Dendritic cell treated with granulocyte-macrophage colony-stimulating factor and Interleukin-4, amounts not matched to agents 40 ng/mL and 50 ng/mL, for 4 days (primary cell): ENCODE measurements at regions not wholly inside any gene's neighbourhood (a gene's known extent, or its start where the extent isn't known, plus 50 kb on each side); places are given as distances from the start of the nearest gene placed in this dataset.
"Not testable (repeated sequence)": the region's sequence is repeated elsewhere in the genome, so short reads cannot be mapped to it uniquely, and the experiment has no call there.

Source experiments
- H3K27ac Mint-ChIP-seq: one replicate; pipeline ENCODE4 v1.8.0; 2022; ENCODE audit warnings: mild to moderate bottlenecking, mixed read lengths
- H3K27me3 Mint-ChIP-seq: one replicate; pipeline ENCODE4 v1.8.0; 2022; ENCODE audit warnings: mild to moderate bottlenecking, mixed read lengths
- H3K36me3 Mint-ChIP-seq: one replicate; pipeline ENCODE4 v1.8.0; 2022; ENCODE audit warnings: low read depth, mixed read lengths
- H3K4me1 Mint-ChIP-seq: one replicate; pipeline ENCODE4 v1.8.0; 2022; ENCODE audit warnings: low read depth, mixed read lengths
- H3K4me3 Mint-ChIP-seq: one replicate; pipeline ENCODE4 v1.8.0; 2022; ENCODE audit warnings: mild to moderate bottlenecking, moderate library complexity, mixed read lengths
- H3K9me3 Mint-ChIP-seq: one replicate; pipeline ENCODE4 v1.8.0; 2022; ENCODE audit warnings: mixed read lengths
- intact Hi-C: fragments of 100-400 bp; cut with micrococcal nuclease; formaldehyde crosslinking; loops from one replicate; pipeline ENCODE4 v1.15.0; 2022

- intact Hi-C loops = no loop called here
Observed at GRCh38 chr19:30288911-30289310, 83.3 kb upstream of the ZNF536 start.

GRCh38 chr19:30289336-30289735 lies 82.8 kb upstream of the ZNF536 start:
- intact Hi-C loops = no loop called here
- Mint-ChIP-seq H3K27ac (no peak overlapping the region), H3K4me3 (no peak overlapping the region), H3K36me3 (no peaks in the 10 kb centered on the region), H3K27me3 (peaks cover 4% of the 10 kb centered on the region), H3K4me1 (no peaks in the 10 kb centered on the region), H3K9me3 (peaks cover 5% of the 10 kb centered on the region)

More at GRCh38 chr19:30288911-30289310, 83.3 kb upstream of the ZNF536 start:
- H3K27ac Mint-ChIP-seq = no peak overlapping the region
- H3K9me3 Mint-ChIP-seq = peaks cover 5% of the 10 kb centered on the region
- H3K27me3 Mint-ChIP-seq = peaks cover 4% of the 10 kb centered on the region
- H3K36me3 Mint-ChIP-seq = no peaks in the 10 kb centered on the region
- no peaks in the 10 kb centered on the region for H3K4me1 Mint-ChIP-seq
- no peak overlapping the region for H3K4me3 Mint-ChIP-seq

- intact Hi-C loops, H3K9me3 Mint-ChIP-seq, H3K27me3 Mint-ChIP-seq, H3K4me1 Mint-ChIP-seq, H3K36me3 Mint-ChIP-seq, H3K4me3 Mint-ChIP-seq, H3K27ac Mint-ChIP-seq: not testable (repeated sequence)
Observed at GRCh38 chr19:30290805-30291204, 81.4 kb upstream of the ZNF536 start.

- intact Hi-C loops = no loop called here
Observed at GRCh38 chr19:30293051-30293785, 79.0 kb upstream of the ZNF536 start.

GRCh38 chr19:30297969-30298368 lies 74.2 kb upstream of the ZNF536 start:
- Mint-ChIP-seq H3K4me3 (no peak overlapping the region), H3K27me3 (peaks cover 3% of the 10 kb centered on the region), H3K27ac (no peak overlapping the region), H3K9me3 (no peaks in the 10 kb centered on the region), H3K4me1 (no peaks in the 10 kb centered on the region), H3K36me3 (no peaks in the 10 kb centered on the region)
- intact Hi-C loops = no loop called here

More at GRCh38 chr19:30293051-30293785, 79.0 kb upstream of the ZNF536 start:
- Mint-ChIP-seq H3K4me3 (no peak overlapping the region), H3K27me3 (peaks cover 4% of the 10 kb centered on the region), H3K9me3 (no peaks in the 10 kb centered on the region), H3K27ac (no peak overlapping the region), H3K4me1 (no peaks in the 10 kb centered on the region), H3K36me3 (no peaks in the 10 kb centered on the region)

- no peaks in the 10 kb centered on the region for H3K9me3 Mint-ChIP-seq
- H3K4me3 Mint-ChIP-seq = no peak overlapping the region
- H3K36me3 Mint-ChIP-seq = no peaks in the 10 kb centered on the region
- intact Hi-C loops = no loop called here
- H3K27me3 Mint-ChIP-seq = no peaks in the 10 kb centered on the region
- no peak overlapping the region for H3K27ac Mint-ChIP-seq
- H3K4me1 Mint-ChIP-seq = no peaks in the 10 kb centered on the region
Observed at GRCh38 chr19:30303131-30303654, 69.0 kb upstream of the ZNF536 start.

- intact Hi-C loops = no loop called here
- H3K9me3 Mint-ChIP-seq = no peaks in the 10 kb centered on the region
- no peak overlapping the region for H3K27ac Mint-ChIP-seq
- no peaks in the 10 kb centered on the region for H3K36me3 Mint-ChIP-seq
- no peaks in the 10 kb centered on the region for H3K4me1 Mint-ChIP-seq
- H3K27me3 Mint-ChIP-seq = no peaks in the 10 kb centered on the region
- H3K4me3 Mint-ChIP-seq = no peak overlapping the region
Observed at GRCh38 chr19:30304540-30304939, 67.6 kb upstream of the ZNF536 start.

- H3K9me3 Mint-ChIP-seq = no peaks in the 10 kb centered on the region
- intact Hi-C loops = no loop called here
- no peaks in the 10 kb centered on the region for H3K4me1 Mint-ChIP-seq
- no peaks in the 10 kb centered on the region for H3K36me3 Mint-ChIP-seq
- no peak overlapping the region for H3K27ac Mint-ChIP-seq
- H3K27me3 Mint-ChIP-seq = no peaks in the 10 kb centered on the region
- H3K4me3 Mint-ChIP-seq = no peak overlapping the region
Observed at GRCh38 chr19:30305346-30306060, 66.7 kb upstream of the ZNF536 start.

- intact Hi-C loops = no loop called here
- H3K4me1 Mint-ChIP-seq = no peaks in the 10 kb centered on the region
- no peaks in the 10 kb centered on the region for H3K9me3 Mint-ChIP-seq
Observed at GRCh38 chr19:30307191-30307974, 64.8 kb upstream of the ZNF536 start.

GRCh38 chr19:30309176-30309575 lies 63.0 kb upstream of the ZNF536 start:
- no peak overlapping the region for H3K4me3 Mint-ChIP-seq
- intact Hi-C loops = no loop called here
- no peaks in the 10 kb centered on the region for H3K27me3 Mint-ChIP-seq
- H3K36me3 Mint-ChIP-seq = no peaks in the 10 kb centered on the region
- no peak overlapping the region for H3K27ac Mint-ChIP-seq
- no peaks in the 10 kb centered on the region for H3K9me3 Mint-ChIP-seq
- H3K4me1 Mint-ChIP-seq = no peaks in the 10 kb centered on the region

More at GRCh38 chr19:30307191-30307974, 64.8 kb upstream of the ZNF536 start:
- H3K27me3 Mint-ChIP-seq = no peaks in the 10 kb centered on the region
- H3K27ac Mint-ChIP-seq = no peak overlapping the region
- no peaks in the 10 kb centered on the region for H3K36me3 Mint-ChIP-seq
- no peak overlapping the region for H3K4me3 Mint-ChIP-seq

- no peaks in the 10 kb centered on the region for H3K4me1 Mint-ChIP-seq
- H3K4me3 Mint-ChIP-seq = no peak overlapping the region
- no peaks in the 10 kb centered on the region for H3K27me3 Mint-ChIP-seq
- no peak overlapping the region for H3K27ac Mint-ChIP-seq
- no peaks in the 10 kb centered on the region for H3K36me3 Mint-ChIP-seq
- intact Hi-C loops = no loop called here
- peaks cover 3% of the 10 kb centered on the region for H3K9me3 Mint-ChIP-seq
Observed at GRCh38 chr19:30309905-30310601, 62.1 kb upstream of the ZNF536 start.

GRCh38 chr19:30310602-30311263 lies 61.5 kb upstream of the ZNF536 start:
- H3K4me3 Mint-ChIP-seq = no peak overlapping the region
- H3K4me1 Mint-ChIP-seq = no peaks in the 10 kb centered on the region
- intact Hi-C loops = no loop called here

GRCh38 chr19:30311911-30312310 lies 60.3 kb upstream of the ZNF536 start:
- Mint-ChIP-seq H3K27me3 (no peaks in the 10 kb centered on the region), H3K27ac (no peak overlapping the region), H3K9me3 (peaks cover 8% of the 10 kb centered on the region), H3K4me1 (no peaks in the 10 kb centered on the region), H3K36me3 (no peaks in the 10 kb centered on the region), H3K4me3 (no peak overlapping the region)
- intact Hi-C loops = no loop called here

More at GRCh38 chr19:30310602-30311263, 61.5 kb upstream of the ZNF536 start:
- no peak overlapping the region for H3K27ac Mint-ChIP-seq
- peaks cover 8% of the 10 kb centered on the region for H3K9me3 Mint-ChIP-seq
- H3K36me3 Mint-ChIP-seq = no peaks in the 10 kb centered on the region
- H3K27me3 Mint-ChIP-seq = no peaks in the 10 kb centered on the region
